ENCODE measurements at regions not wholly inside any gene's neighbourhood (a gene's known extent, or its start where the extent isn't known, plus 50 kb on each side); places are given as distances from the start of the nearest gene placed in this dataset.

DNA sequence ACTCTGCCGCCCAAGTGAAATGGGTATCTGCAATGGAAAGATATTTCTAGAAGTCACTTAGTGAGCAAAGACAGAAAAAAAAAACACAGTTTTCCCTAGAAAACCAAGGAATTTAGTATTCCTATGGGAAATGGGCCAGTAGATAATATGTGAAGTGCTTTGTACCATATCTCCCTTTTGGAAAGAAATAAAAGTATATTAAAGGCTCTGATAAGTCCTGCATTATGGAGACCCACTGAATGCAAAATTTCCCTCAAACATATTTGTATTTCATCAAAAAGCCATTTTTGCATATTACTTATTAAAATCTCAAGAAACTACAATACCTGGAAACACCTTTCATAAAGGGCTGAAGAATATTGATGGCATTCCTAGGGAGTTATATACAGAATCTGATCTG lies 51.6 kb upstream of the DYNLRB2 start:
- DNase-seq (ENCODE audit: low spot score): no peak

GRCh38 chr16:80488167-80488566 lies 52.6 kb upstream of the DYNLRB2 start:
- DNase-seq (ENCODE audit: low spot score): no peak

GRCh38 chr16:80480664-80481063 lies 60.1 kb upstream of the DYNLRB2 start:
- no peak for DNase-seq (ENCODE audit: low spot score)

- no peak for DNase-seq (ENCODE audit: low spot score)
These were observed 63.0 kb upstream of the DYNLRB2 start for GRCh38 chr16:80477838-80478237.

DNA sequence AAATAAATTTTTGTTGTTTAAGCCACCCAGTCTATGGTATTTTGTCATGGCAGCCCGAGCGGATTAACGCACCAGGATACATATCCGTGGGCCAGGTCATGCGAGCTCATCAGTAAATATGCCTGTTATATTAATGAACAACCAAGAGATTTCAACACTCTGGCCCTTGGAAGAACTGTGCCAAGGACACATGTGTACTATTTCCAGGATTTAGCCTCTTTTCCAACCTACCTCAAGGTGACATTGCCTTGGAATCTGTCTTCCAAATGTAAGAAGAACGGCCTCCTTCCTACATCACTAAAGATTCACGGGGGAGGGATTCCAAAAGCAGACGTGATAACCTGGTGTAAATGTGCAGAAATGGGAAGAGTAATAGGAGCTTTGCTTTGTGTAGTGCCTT lies 72.8 kb upstream of the DYNLRB2 start:
- DNase-seq (ENCODE audit: low spot score): no peak

- peak; percentile 65 for DNase-seq (ENCODE audit: low spot score)
These were observed 74.5 kb upstream of the DYNLRB2 start for GRCh38 chr16:80466024-80466987.

DNA sequence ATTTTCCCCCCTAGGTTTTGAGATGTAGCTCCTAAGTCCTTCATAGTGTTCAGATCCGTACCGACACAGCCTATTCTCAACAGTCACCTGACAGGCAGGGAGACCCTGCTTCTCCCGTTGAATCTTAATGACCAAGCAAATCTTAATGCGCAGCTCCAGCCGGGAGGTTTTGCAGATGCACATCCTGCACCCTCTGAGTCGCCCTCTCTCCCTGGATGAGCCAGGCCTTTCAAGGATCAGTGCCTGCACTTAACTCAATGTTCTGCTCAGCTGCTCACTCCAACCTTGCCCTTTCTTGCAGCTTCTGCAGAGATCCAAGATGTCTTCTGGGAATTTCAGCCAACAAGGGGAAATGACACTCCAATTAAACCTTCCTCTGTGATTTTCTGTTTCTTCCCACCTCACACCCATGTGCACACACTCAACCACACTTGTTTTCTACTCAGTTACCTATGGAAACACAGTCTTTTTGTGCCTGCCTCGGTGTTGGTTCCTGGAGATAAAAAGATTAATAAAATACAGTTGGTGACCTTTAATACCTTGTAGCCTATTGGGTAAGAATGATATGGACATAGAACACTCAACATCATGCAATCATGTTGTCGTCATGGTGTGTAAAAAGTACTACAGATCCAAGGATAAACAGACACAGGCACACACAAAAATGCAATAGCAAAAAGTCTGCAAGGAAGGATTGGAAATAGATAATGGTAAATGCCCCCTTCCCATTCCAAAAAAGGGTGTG lies 76.9 kb upstream of the DYNLRB2 start:
- DNase-seq (ENCODE audit: low spot score): no peak

DNA sequence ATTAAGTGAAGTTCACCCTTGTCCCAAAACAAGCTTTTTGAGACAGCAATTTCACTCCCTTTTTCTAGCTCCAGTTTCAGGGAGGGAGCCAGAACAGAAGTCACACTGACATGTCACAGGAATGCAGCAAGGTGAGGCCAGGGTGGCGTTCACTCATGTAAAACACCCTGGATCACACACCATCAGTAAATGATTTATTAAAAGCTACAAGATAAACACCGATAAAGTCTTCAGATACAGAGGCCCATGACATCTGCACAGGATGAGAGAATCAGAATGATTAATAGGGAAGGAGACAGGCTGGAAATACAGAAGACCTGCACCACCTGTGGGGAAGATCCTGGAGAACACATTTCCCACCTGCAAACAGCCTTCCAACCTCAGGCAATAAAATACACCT lies 77.5 kb upstream of the DYNLRB2 start:
- no peak for DNase-seq (ENCODE audit: low spot score)

GRCh38 chr16:80462917-80463316 lies 77.9 kb upstream of the DYNLRB2 start:
- no peak for DNase-seq (ENCODE audit: low spot score)

GRCh38 chr16:80460988-80461387 lies 79.8 kb upstream of the DYNLRB2 start:
- no peak for DNase-seq (ENCODE audit: low spot score)

GRCh38 chr16:80459966-80460365 lies 80.8 kb upstream of the DYNLRB2 start:
- DNase-seq (ENCODE audit: low spot score): no peak

- DNase-seq (ENCODE audit: low spot score): no peak
These were observed 81.4 kb upstream of the DYNLRB2 start for GRCh38 chr16:80459331-80459777.

DNA sequence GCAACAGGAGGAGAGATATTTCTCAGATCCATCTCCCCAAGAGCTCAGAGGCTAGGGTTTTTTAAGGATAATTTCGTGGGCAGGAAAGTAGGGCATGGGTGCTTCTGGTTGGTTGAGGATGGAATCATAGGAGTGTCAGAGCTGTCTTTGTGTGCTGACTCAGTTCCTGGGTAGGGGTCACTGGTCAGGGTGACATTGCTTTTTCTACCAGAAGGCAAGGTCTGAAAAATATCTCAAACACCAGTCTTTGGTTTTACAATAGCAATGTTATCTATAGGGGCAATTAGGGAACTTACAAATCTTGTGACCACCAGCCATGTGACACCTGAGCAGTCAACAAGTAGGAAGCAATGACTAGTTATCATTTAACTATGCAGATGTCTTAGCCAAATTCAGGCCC lies 82.9 kb upstream of the DYNLRB2 start:
- DNase-seq (ENCODE audit: low spot score): no peak

- no peak for DNase-seq (ENCODE audit: low spot score)
These were observed 86.0 kb upstream of the DYNLRB2 start for GRCh38 chr16:80454802-80455201.

- DNase-seq (ENCODE audit: low spot score): no peak
These were observed 91.4 kb upstream of the DYNLRB2 start for GRCh38 chr16:80449392-80449791.

DNA sequence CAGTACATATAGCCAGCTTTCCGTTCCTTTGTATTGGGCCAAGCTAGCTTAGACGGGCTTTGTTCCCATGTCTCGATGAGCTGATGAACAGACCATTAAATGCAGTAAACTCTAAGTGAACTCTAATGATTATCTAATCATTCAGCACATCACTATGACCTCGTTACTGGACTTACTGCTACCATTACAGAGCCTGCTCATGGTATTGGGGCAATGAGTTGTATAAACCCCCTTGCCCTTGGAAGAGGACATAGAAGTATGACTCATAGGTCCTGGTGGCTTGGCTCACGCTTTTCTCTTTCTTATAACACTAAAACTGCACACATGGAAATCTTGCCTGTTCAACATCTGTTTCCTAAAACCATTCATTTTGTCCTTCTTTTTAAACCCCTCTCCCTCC lies 93.6 kb upstream of the DYNLRB2 start:
- DNase-seq (ENCODE audit: low spot score): no peak

GRCh38 chr16:80442779-80443178 lies 98.0 kb upstream of the DYNLRB2 start:
- DNase-seq (ENCODE audit: low spot score): no peak

DNA sequence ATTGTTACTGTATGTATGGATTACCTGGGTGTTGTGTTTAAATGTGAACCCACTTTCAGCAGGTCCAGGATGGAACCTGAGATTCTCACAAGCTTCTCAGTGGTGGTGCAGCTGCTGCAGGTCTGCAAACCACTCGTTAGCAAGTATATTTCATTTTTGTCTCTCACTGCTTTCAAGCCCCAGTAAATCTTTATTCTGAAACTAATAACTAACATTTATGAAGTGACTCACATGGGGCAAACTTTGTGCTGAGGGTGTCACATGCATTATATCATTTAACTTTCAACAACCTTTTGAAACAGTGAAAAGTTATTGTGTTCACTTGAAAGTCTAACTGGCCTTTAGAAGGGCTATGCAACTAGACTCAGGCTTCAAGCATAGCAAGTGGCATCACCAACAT lies 98.9 kb upstream of the DYNLRB2 start:
- DNase-seq (ENCODE audit: low spot score): no peak

GRCh38 chr16:80440667-80441066 lies 100.1 kb upstream of the DYNLRB2 start:
- no peak for DNase-seq (ENCODE audit: low spot score)

DNA sequence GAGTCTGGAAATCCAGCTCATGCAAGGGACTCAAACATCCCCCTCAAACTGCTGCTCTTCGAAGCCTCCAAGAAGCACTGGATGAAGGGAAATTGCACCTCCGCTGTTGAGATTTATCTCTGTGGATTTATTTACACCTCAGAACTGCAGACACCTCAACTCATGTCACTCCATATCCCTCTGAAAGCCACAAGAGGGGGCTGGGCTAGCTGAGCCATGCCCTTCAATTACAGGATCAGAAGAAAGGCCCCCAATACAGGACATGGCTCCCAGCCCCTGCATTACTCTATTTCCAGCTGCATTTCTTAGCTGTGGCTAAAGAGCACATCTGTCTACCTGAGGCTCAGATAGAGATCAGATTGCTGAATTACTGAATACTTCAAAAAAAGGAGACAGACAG lies 103.1 kb upstream of the DYNLRB2 start:
- no peak for DNase-seq (ENCODE audit: low spot score)

GRCh38 chr16:80436510-80436909 lies 104.3 kb upstream of the DYNLRB2 start:
- no peak for DNase-seq (ENCODE audit: low spot score)

DNA sequence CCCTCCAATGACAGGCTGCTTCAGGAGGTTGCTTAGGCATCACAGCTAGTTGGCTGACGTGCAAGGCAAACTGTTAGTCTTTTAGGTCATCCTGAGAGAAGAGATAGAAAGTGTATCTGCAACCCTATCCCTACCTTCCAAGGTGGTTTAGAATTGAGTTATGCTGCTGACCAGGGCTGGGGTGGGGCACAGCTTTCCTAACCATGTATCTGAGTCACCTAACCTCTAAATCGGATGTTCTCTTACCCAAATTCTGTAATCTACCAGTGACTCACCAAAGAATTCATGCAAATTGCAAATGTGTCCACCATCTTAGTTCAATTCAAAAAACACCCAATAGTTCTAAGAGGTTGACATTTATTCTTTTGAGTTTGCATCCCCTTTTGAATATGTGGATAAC lies 107.2 kb upstream of the DYNLRB2 start:
- DNase-seq (ENCODE audit: low spot score): no peak

- DNase-seq (ENCODE audit: low spot score): no peak
These were observed 113.0 kb upstream of the DYNLRB2 start for GRCh38 chr16:80427795-80428194.

Data from ureter (tissue), 1 donor.